Neural crest cell (in vitro differentiated cells): ENCODE measurements at regions not wholly inside any gene's neighbourhood (a gene's known extent, or its start where the extent isn't known, plus 50 kb on each side); places are given as distances from the start of the nearest gene placed in this dataset.

ENCODE experiments used
- DNase-seq: peaks from one replicate; pipeline ENCODE4 v3.0.0; 2021; ENCODE audit warnings: low read depth, mixed read lengths, low spot score
- H3K27ac Mint-ChIP-seq: one replicate; pipeline ENCODE4 v1.8.0; 2021; ENCODE audit warnings: mild to moderate bottlenecking, mixed read lengths; ENCODE audit not compliant: unreplicated experiment
- H3K27me3 Mint-ChIP-seq: 2 replicates; pipeline ENCODE4 v1.8.0; 2021; ENCODE audit warnings: low read depth, mild to moderate bottlenecking, mixed read lengths
- H3K36me3 Mint-ChIP-seq: 2 replicates; pipeline ENCODE4 v1.8.0; 2021; ENCODE audit warnings: low read depth, mild to moderate bottlenecking, mixed read lengths
- H3K4me1 Mint-ChIP-seq: 2 replicates; pipeline ENCODE4 v1.8.0; 2021; ENCODE audit warnings: mixed read lengths
- H3K4me3 Mint-ChIP-seq: one replicate; pipeline ENCODE4 v1.8.0; 2021; ENCODE audit warnings: mild to moderate bottlenecking, mixed read lengths
- H3K9me3 Mint-ChIP-seq: 2 replicates; pipeline ENCODE4 v1.8.0; 2021; ENCODE audit warnings: mixed read lengths
- TF ChIP-seq, protein P1 (sequence below): fragments of 200-600 bp; sonication (generic); conservative IDR thresholded peaks from 2 replicates; pipeline ENCODE4 v1.5.0; 2021; ENCODE audit warnings: antibody characterized with exemption, mild to moderate bottlenecking

DNA sequence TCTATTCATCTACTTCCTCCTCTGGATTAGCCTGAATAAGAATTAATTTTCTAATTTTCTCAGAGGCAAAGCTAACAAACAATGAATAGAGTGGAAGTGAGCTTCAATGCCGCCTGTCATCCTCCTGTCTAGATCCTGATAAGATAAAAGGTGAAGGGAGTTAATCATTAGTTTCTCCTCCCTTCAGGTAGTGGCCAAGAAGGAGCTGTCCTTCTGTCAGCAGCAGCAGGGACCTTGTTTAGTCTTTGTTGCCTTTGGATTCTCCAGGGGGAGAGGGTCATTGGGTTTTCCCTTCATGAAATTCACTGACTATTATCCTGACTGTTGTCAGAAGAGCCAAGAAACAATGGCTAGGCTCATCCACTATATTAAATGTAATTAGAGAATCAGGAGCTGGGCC, 420.2 kb upstream of the GOT2 start:
- Mint-ChIP-seq H3K4me3 (no peak overlapping the region), H3K9me3 (no peaks in the 10 kb centered on the region), H3K27me3 (no peaks in the 10 kb centered on the region), H3K27ac (no peak overlapping the region), H3K36me3 (no peaks in the 10 kb centered on the region), H3K4me1 (no peaks in the 10 kb centered on the region)
- TF ChIP-seq, protein P1, sequence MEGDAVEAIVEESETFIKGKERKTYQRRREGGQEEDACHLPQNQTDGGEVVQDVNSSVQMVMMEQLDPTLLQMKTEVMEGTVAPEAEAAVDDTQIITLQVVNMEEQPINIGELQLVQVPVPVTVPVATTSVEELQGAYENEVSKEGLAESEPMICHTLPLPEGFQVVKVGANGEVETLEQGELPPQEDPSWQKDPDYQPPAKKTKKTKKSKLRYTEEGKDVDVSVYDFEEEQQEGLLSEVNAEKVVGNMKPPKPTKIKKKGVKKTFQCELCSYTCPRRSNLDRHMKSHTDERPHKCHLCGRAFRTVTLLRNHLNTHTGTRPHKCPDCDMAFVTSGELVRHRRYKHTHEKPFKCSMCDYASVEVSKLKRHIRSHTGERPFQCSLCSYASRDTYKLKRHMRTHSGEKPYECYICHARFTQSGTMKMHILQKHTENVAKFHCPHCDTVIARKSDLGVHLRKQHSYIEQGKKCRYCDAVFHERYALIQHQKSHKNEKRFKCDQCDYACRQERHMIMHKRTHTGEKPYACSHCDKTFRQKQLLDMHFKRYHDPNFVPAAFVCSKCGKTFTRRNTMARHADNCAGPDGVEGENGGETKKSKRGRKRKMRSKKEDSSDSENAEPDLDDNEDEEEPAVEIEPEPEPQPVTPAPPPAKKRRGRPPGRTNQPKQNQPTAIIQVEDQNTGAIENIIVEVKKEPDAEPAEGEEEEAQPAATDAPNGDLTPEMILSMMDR: no peak
- no peak for DNase-seq

DNA sequence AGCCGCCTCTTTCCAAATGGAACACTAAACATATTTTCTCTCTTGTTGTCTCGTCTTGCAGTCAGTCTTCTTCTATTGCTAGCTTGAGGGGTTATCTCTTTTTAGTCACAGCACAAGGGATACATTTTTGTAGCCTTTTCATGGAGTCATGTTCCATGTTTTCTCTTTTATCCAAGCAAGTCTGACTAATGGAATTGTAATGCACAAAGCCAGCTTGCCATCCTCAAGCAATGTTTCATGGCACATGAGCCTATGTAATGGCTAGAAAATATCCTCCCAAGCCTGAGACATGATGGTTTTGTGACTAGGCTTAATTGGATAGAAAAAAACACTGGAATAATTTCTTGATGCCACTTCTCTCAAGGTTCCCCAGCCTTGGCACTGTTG, 414.6 kb upstream of the GOT2 start:
- Mint-ChIP-seq H3K9me3 (no peaks in the 10 kb centered on the region), H3K27me3 (no peaks in the 10 kb centered on the region), H3K4me1 (no peaks in the 10 kb centered on the region), H3K36me3 (no peaks in the 10 kb centered on the region), H3K27ac (no peak overlapping the region), H3K4me3 (no peak overlapping the region)
- TF ChIP-seq, protein P1: no peak
- DNase-seq: no peak

DNA sequence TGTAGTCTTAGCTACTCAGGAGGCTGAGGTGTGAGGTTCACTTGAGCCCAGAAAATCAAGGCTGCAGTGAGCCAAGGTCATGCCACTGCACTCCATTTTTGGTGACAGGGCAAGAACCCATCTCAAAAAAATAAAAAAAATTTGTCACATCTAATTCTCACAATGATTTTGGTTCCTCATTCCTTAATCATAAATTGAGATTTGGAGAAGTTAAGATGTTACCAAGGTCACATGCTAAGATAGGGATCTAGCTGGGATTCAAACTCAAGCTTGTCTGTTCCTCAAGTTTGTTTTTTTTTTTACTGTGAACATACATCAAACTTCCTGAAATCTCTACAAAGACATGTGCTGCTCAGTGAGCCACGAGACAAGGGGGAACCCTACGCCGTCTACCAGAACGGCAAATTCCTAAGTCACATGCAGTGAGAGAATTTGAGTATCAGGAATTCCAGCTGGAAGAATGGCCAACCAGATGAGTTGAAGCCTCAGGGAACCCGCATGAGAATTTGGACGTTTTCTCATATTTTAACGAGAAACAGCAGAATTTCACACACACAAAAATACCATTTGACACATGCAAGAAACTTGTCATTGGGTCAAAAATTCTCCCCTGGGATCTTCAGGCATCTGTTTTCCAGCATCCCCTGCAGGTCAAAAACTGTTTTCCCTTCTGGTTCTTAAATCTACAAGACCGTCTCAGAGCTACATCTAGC, 414.1 kb upstream of the GOT2 start:
- TF ChIP-seq, protein P1: no peak
- no peak for DNase-seq
- Mint-ChIP-seq H3K27ac (no peak overlapping the region), H3K4me3 (no peak overlapping the region), H3K27me3 (no peaks in the 10 kb centered on the region), H3K36me3 (no peaks in the 10 kb centered on the region), H3K9me3 (no peaks in the 10 kb centered on the region), H3K4me1 (no peaks in the 10 kb centered on the region)

DNA sequence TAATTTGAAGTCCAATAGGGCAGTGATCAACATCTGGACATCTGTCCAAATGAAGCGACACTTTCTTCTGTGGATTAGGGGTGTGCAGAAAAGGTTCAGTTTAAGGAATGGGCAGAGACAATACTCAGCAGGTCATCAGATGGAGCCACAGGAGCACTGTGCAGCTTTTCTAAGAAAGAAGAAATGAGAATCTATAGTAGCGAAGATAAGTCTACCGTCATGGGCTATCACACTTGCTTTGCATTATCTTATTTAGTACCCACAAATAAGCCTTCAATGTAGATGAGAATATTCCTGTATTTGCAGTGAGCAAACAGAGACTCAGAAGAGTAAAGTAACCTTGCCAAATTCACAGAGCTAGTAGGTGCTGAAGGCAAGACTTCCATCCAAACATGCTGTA, 412.0 kb upstream of the GOT2 start:
- no peak for DNase-seq
- no peaks in the 10 kb centered on the region for H3K4me1 Mint-ChIP-seq
- no peaks in the 10 kb centered on the region for H3K27me3 Mint-ChIP-seq
- TF ChIP-seq, protein P1: no peak
- H3K9me3 Mint-ChIP-seq: no peaks in the 10 kb centered on the region
- H3K27ac Mint-ChIP-seq: no peak overlapping the region
- H3K4me3 Mint-ChIP-seq: no peak overlapping the region
- H3K36me3 Mint-ChIP-seq: no peaks in the 10 kb centered on the region

DNA sequence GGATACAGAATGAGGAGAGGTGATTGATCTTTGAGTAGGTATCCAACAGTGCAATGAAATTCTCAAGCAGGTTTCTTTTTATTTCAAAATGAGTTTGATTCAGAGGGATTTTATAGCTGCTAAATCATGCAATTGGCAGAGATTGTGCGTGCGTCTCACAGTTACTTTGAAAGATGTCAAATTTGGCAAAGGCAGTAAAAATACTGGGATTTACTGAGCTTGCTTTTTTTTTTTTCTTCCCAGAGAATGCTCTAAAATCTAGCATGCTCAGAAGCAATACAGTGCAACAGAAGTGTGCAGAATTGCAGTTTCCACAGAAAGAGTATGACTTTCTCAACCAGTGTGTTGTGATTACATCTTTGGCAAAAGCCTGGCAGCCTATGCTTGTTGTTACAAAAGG, 410.7 kb upstream of the GOT2 start:
- no peak for DNase-seq
- no peaks in the 10 kb centered on the region for H3K36me3 Mint-ChIP-seq
- no peaks in the 10 kb centered on the region for H3K9me3 Mint-ChIP-seq
- TF ChIP-seq, protein P1: no peak
- H3K4me1 Mint-ChIP-seq: no peaks in the 10 kb centered on the region
- H3K27ac Mint-ChIP-seq: no peak overlapping the region
- H3K27me3 Mint-ChIP-seq: no peaks in the 10 kb centered on the region
- no peak overlapping the region for H3K4me3 Mint-ChIP-seq
